WTC11 (cell line): ENCODE measurements at regions not wholly inside any gene's neighbourhood (a gene's known extent, or its start where the extent isn't known, plus 50 kb on each side); places are given as distances from the start of the nearest gene placed in this dataset.

Experiments used
- ATAC-seq: fragments of 200-7000 bp; cut with Tn5 transposase; 2 replicates; pipeline ENCODE4 v1.10.0; 2021; ENCODE audit warnings: mild to moderate bottlenecking, moderate library complexity
- CTCF ChIA-PET: fragments of 300-600 bp; sonication (Branson Sonifier 250); formaldehyde crosslinking; loops from one replicate; lab custom pipeline; 2021; ENCODE audit warnings: antibody characterized with exemption; lab: Charles Lee
- POLR2A ChIA-PET: fragments of 350-600 bp; sonication (Branson Sonifier 250); formaldehyde crosslinking; loops from one replicate; lab custom pipeline; 2021; ENCODE audit warnings: antibody characterized with exemption; lab: Charles Lee
- DNase-seq: peaks from one replicate; pipeline ENCODE4 v3.0.0; 2021; ENCODE audit warnings: low spot score
- H3K27ac Mint-ChIP-seq: 2 replicates; pipeline ENCODE4 v1.8.0; 2021; ENCODE audit warnings: mixed read lengths
- H3K27me3 Mint-ChIP-seq: 2 replicates; pipeline ENCODE4 v1.8.0; 2021; ENCODE audit warnings: low read depth, mild to moderate bottlenecking, moderate library complexity, mixed read lengths
- H3K36me3 Mint-ChIP-seq: 2 replicates; pipeline ENCODE4 v1.8.0; 2021; ENCODE audit warnings: mixed read lengths
- H3K4me1 Mint-ChIP-seq: 2 replicates; pipeline ENCODE4 v1.8.0; 2022; ENCODE audit warnings: mixed read lengths
- H3K4me3 Mint-ChIP-seq: 2 replicates; pipeline ENCODE4 v1.8.0; 2021; ENCODE audit warnings: mild to moderate bottlenecking, moderate library complexity, mixed read lengths
- H3K9me3 Mint-ChIP-seq: 2 replicates; pipeline ENCODE4 v1.8.0; 2021; ENCODE audit warnings: mixed read lengths
- AFF4 ChIP-seq: sonication (generic); formaldehyde crosslinking; IDR thresholded peaks from 2 replicates; pipeline ENCODE4 v1.8.1; 2023; ENCODE audit warnings: mild to moderate bottlenecking, missing genetic modification reagents, borderline replicate concordance
- ATF1 ChIP-seq: sonication (generic); formaldehyde crosslinking; IDR thresholded peaks from 2 replicates; pipeline ENCODE4 v1.8.1; 2023; ENCODE audit warnings: mild to moderate bottlenecking, moderate library complexity, missing genetic modification reagents
- ATF2 ChIP-seq: sonication (generic); formaldehyde crosslinking; IDR thresholded peaks from 2 replicates; pipeline ENCODE4 v1.8.1; 2022; ENCODE audit warnings: low read depth, missing genetic modification reagents, borderline replicate concordance
- ATF3 ChIP-seq: sonication (generic); formaldehyde crosslinking; conservative IDR thresholded peaks from 2 replicates; pipeline ENCODE4 v1.8.1; 2022; ENCODE audit warnings: mild to moderate bottlenecking, missing genetic modification reagents
- CBFB ChIP-seq: sonication (generic); formaldehyde crosslinking; IDR thresholded peaks from 2 replicates; pipeline ENCODE4 v1.8.1; 2022; ENCODE audit warnings: mild to moderate bottlenecking, low read depth, missing genetic modification reagents
- CREB1 ChIP-seq: sonication (generic); formaldehyde crosslinking; IDR thresholded peaks from 2 replicates; pipeline ENCODE4 v1.8.0; 2023; ENCODE audit warnings: mild to moderate bottlenecking, missing genetic modification reagents
- EMX1 ChIP-seq: fragments of 250-450 bp; sonication (Bioruptor Pico); IDR thresholded peaks from 2 replicates; pipeline ENCODE4 v1.8.0; 2021; ENCODE audit warnings: mild to moderate bottlenecking
- ETV6 ChIP-seq: sonication (generic); formaldehyde crosslinking; IDR thresholded peaks from 2 replicates; pipeline ENCODE4 v1.8.1; 2022; ENCODE audit warnings: mild to moderate bottlenecking, missing genetic modification reagents
- FOXK1 ChIP-seq: sonication (generic); formaldehyde crosslinking; IDR thresholded peaks from 2 replicates; pipeline ENCODE4 v1.8.0; 2022; ENCODE audit warnings: mild to moderate bottlenecking, moderate library complexity, missing genetic modification reagents
- GABPB1 ChIP-seq: sonication (generic); formaldehyde crosslinking; IDR thresholded peaks from 2 replicates; pipeline ENCODE4 v1.8.1; 2023; ENCODE audit warnings: mild to moderate bottlenecking, missing genetic modification reagents
- HMGA2 ChIP-seq: fragments of 250-450 bp; sonication (Bioruptor Pico); IDR thresholded peaks from 2 replicates; pipeline ENCODE4 v1.4.0; 2021; ENCODE audit warnings: mild to moderate bottlenecking, moderate library complexity
- JAZF1 ChIP-seq: fragments of 250-450 bp; sonication (Bioruptor Pico); IDR thresholded peaks from 2 replicates; pipeline ENCODE4 v1.9.0; 2021; ENCODE audit warnings: moderate library complexity, mild to moderate bottlenecking, inconsistent platforms
- NFATC4 ChIP-seq: fragments of 250-450 bp; sonication (Bioruptor Pico); IDR thresholded peaks from 2 replicates; pipeline ENCODE4 v1.9.0; 2021; ENCODE audit warnings: mild to moderate bottlenecking
- NFYB ChIP-seq: sonication (generic); formaldehyde crosslinking; conservative IDR thresholded peaks from 2 replicates; pipeline ENCODE4 v1.8.0; 2022; ENCODE audit warnings: low read depth, missing genetic modification reagents
- OVOL2 ChIP-seq: fragments of 250-450 bp; sonication (Bioruptor Pico); IDR thresholded peaks from 2 replicates; pipeline ENCODE4 v1.9.0; 2021; ENCODE audit warnings: mild to moderate bottlenecking, borderline replicate concordance
- USF1 ChIP-seq: sonication (generic); formaldehyde crosslinking; IDR thresholded peaks from 2 replicates; pipeline ENCODE4 v1.8.0; 2022; ENCODE audit warnings: mild to moderate bottlenecking, missing genetic modification reagents
- ZMAT4 ChIP-seq: fragments of 250-450 bp; sonication (Bioruptor Pico); IDR thresholded peaks from 2 replicates; pipeline ENCODE4 v1.9.0; 2021; ENCODE audit warnings: mild to moderate bottlenecking
- ZNF121 ChIP-seq: sonication (generic); formaldehyde crosslinking; IDR thresholded peaks from 2 replicates; pipeline ENCODE4 v1.8.0; 2023; ENCODE audit warnings: missing genetic modification reagents
- ZNF263 ChIP-seq: sonication (generic); formaldehyde crosslinking; IDR thresholded peaks from 2 replicates; pipeline ENCODE4 v1.8.1; 2022; ENCODE audit warnings: low read depth, mild to moderate bottlenecking, moderate library complexity, missing genetic modification reagents
- ZNF396 ChIP-seq: fragments of 250-450 bp; sonication (Bioruptor Pico); IDR thresholded peaks from 2 replicates; pipeline ENCODE4 v1.8.0; 2021; ENCODE audit warnings: mild to moderate bottlenecking, moderate library complexity, borderline replicate concordance
- ZNF423 ChIP-seq: fragments of 250-450 bp; sonication (Bioruptor Pico); IDR thresholded peaks from 2 replicates; pipeline ENCODE4 v2.1.2; 2022; ENCODE audit warnings: mild to moderate bottlenecking, moderate library complexity
- ZNF671 ChIP-seq: fragments of 250-450 bp; sonication (Bioruptor Pico); IDR thresholded peaks from 2 replicates; pipeline ENCODE4 v1.8.0; 2021; ENCODE audit warnings: mild to moderate bottlenecking

- Mint-ChIP-seq H3K4me1 (peaks cover 18% of the 10 kb centered on the region), H3K27ac (no peak overlapping the region), H3K9me3 (peaks cover 10% of the 10 kb centered on the region), H3K27me3 (peaks cover 5% of the 10 kb centered on the region; the same call in 1 of the 2 replicates), H3K4me3 (no peak overlapping the region), H3K36me3 (peaks cover 11% of the 10 kb centered on the region)
- DNase-seq (no peak), ATAC-seq (peak; percentile 30)
- POLR2A ChIA-PET = no interaction called here
- CTCF ChIA-PET = interaction anchor here (0.9 to 1.6 kb wide), 6 partner anchors 9 to 126 kb away, joined by 4 to 7 read pairs (median 4); no protein-coding TSS in a partner anchor
- peak; percentile 53; the same call in 1 of the 2 replicates for TF ChIP-seq USF1 (CRISPR knock-in tag)
- TF ChIP-seq ETV6 (CRISPR knock-in tag) = no peak
Observed at GRCh38 chr16:85541980-85542900, 70.9 kb upstream of the GSE1 start.

GRCh38 chr16:85543536-85543935 is 69.6 kb upstream of the GSE1 start:
- Mint-ChIP-seq H3K9me3 (peaks cover 10% of the 10 kb centered on the region), H3K4me1 (peaks cover 18% of the 10 kb centered on the region), H3K36me3 (peaks cover 11% of the 10 kb centered on the region), H3K27me3 (peaks cover 5% of the 10 kb centered on the region; the same call in 1 of the 2 replicates), H3K27ac (no peak overlapping the region), H3K4me3 (no peak overlapping the region)
- CTCF ChIA-PET = interaction anchor here (1.3 to 1.6 kb wide), 2 partner anchors 15 to 72 kb away, joined by 4 to 6 read pairs; no protein-coding TSS in a partner anchor
- POLR2A ChIA-PET = no interaction called here
- ATAC-seq (no peak), DNase-seq (no peak)
- no peak for TF ChIP-seq JAZF1 (CRISPR knock-in tag)
- no peak for TF ChIP-seq GABPB1 (CRISPR knock-in tag)
- no peak for TF ChIP-seq EMX1 (CRISPR knock-in tag)
- TF ChIP-seq CREB1 (CRISPR knock-in tag) = no peak
- TF ChIP-seq FOXK1 (CRISPR knock-in tag) = no peak
- TF ChIP-seq ATF3 (CRISPR knock-in tag) = no peak
- no peak for TF ChIP-seq ZNF263 (CRISPR knock-in tag)

- peak overlapping the region; percentile 22 for H3K27ac Mint-ChIP-seq
- H3K36me3 Mint-ChIP-seq = peaks cover 11% of the 10 kb centered on the region
- H3K4me1 Mint-ChIP-seq = peaks cover 18% of the 10 kb centered on the region
- no peak for DNase-seq
- peaks cover 5% of the 10 kb centered on the region; the same call in 1 of the 2 replicates for H3K27me3 Mint-ChIP-seq
- TF ChIP-seq ATF2 (CRISPR knock-in tag) (no peak), HMGA2 (CRISPR knock-in tag) (no peak), ZNF121 (CRISPR knock-in tag) (no peak), ZNF671 (CRISPR knock-in tag) (no peak), OVOL2 (CRISPR knock-in tag) (no peak), ZNF423 (CRISPR knock-in tag) (no peak), ZNF396 (CRISPR knock-in tag) (no peak), NFATC4 (no peak), CBFB (CRISPR knock-in tag) (no peak), AFF4 (CRISPR knock-in tag) (no peak), NFYB (CRISPR knock-in tag) (no peak), CREB1 (CRISPR knock-in tag) (no peak), ZMAT4 (no peak), ATF1 (no peak)
- no peak for ATAC-seq
- CTCF ChIA-PET = no interaction called here
- H3K4me3 Mint-ChIP-seq = no peak overlapping the region
- H3K9me3 Mint-ChIP-seq = peaks cover 10% of the 10 kb centered on the region
- POLR2A ChIA-PET = no interaction called here
Observed at GRCh38 chr16:85544016-85544415, 69.1 kb upstream of the GSE1 start.
